ENCODE measurements at regions not wholly inside any gene's neighbourhood (a gene's known extent, or its start where the extent isn't known, plus 50 kb on each side); places are given as distances from the start of the nearest gene placed in this dataset.
"Not testable (repeated sequence)": the region's sequence is repeated elsewhere in the genome, so short reads cannot be mapped to it uniquely, and the experiment has no call there.

- no peak for DNase-seq
These were observed 96.4 kb upstream of the SMAD3 start for GRCh38 chr15:66968806-66969596.

DNA sequence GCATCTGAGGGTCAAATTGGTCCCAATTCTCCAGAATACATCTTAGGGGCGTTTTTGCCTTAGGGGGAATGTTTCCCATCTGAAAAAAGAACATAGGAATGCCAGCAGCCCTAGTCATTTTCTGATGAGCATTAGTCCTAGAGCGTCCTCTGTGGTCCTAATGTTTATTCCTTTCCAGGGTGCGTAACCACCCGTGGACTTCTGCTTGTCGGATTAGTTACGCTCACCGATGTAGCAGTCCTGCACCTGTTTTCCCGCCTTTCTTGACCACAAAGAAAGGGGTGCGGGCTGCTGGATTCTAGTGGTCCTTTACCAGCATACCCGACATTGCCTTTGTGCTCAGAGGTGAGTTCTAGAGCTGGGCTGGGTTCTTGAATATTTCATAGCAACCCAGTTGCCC, 91.3 kb upstream of the SMAD3 start:
- not testable (repeated sequence) for DNase-seq

DNA sequence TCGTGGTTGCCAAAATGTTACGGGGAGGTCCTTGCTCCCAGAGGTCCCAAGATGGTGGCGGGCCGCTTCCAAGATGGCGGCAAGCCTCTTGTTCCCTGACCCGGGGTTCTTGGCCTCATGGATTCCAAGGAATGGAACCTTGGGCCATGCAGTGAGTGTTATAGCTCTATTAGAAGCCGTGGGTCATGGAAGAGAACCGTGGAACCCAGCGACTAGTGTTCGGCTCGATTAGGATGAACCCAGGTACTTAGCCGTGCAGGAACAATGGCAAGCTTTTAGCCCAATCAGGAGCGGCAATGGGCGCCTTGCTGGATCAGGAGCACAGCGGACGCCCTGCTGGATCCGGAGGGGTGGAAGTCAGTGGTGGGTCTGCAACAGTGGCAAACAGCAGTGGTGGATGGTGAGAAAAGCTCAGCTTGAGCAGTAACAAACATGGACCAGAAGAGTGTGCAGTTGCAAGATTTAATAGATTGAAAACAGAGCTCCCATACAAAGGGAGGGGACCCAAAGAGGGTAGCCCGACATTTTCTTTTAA, 89.2 kb upstream of the SMAD3 start:
- DNase-seq: not testable (repeated sequence)

DNA sequence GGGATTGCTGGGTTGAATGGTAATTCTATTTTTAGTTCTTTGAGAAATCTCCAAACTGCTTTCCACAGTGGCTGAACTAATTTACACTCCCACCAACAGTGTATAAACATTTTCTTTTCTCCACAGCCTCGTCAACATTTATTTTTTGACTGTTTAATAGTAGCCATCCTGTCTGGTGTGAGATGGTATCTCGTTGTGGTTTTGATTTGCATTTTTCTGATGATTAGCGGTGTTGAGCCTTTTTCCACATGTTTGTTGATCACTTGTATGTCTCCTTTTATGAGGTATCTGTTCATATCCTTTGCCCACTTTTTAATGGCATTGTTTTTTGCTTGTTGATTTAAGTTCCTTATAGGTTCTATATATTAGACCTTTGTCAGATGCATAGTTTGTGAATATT, 85.1 kb upstream of the SMAD3 start:
- not testable (repeated sequence) for DNase-seq

DNA sequence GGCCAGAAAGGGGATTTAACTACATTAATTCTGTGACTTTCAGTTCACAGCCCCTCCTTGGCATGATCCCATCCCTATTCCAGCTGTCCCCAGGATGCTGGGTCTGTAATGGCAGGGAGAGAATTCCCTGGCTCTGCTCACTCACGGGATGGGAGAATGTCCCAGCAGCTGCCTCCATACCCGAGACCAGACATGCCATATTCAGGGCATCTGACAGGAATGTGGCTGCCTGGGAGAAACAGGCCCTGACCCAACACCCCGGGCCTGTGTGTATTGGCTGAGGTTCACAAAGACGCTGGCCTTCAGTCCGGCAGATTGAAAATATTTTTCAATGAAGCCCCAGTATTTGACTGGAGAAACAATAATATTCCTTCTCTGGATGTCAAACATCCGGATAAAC, 83.6 kb upstream of the SMAD3 start:
- DNase-seq: no peak

DNA sequence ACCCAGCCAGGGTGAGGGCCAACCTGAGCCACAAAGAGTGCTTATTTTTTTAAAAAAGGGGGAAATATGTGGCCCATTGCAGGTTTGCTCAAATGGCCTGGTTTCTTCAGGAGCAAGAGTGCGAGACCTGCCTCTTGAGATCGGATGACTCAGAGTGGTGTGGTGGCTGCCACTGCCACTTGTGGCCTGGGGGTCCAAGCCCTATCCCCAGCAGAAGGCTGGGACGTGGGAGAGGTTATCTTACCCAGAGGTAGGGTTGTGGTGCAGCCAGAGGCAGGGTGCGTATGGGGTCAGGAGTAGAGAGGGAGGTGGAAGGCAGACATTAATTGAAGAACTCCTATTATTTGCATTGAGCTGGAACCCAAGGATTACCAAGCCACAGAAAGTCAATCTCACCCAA, 83.2 kb upstream of the SMAD3 start:
- no peak for DNase-seq

DNA sequence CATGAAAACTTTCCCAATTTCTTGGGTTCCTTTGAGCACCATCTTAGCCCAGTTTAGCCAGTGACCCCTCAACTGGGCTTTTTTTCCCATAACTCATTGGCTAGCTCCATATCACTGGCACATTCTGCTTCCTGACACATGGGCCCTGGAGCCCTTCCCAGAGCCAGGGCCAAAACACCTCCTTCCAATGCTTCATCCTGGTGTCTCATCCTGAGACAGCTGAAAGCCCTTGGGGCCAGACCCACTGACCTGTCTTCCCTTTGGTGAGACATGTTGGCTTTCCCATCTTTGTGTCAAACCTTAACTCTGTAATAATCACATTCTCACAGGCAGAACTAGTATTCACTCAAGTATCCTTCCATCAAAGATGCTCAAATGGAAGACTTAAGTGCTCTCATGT, 82.6 kb upstream of the SMAD3 start:
- no peak for DNase-seq

DNA sequence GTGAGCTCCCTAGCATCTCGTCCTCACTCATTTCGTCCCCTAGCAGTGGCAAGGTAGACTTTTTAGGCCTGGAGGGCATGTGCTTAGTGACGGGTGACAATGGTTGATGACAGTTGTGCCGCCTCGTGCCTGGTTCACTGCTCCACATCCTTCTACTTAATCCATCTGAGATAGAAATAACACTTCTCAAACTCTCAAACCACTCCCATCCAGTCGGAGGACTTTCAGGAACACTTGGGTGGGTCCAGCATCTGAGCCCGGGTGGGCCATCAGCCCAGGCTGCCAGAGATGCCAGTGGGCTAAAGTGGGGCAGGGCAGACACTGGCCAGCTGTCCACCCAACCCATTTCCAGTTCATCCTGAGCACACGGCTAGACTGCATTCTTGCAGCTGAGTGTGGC, 79.7 kb upstream of the SMAD3 start:
- DNase-seq: no peak

DNA sequence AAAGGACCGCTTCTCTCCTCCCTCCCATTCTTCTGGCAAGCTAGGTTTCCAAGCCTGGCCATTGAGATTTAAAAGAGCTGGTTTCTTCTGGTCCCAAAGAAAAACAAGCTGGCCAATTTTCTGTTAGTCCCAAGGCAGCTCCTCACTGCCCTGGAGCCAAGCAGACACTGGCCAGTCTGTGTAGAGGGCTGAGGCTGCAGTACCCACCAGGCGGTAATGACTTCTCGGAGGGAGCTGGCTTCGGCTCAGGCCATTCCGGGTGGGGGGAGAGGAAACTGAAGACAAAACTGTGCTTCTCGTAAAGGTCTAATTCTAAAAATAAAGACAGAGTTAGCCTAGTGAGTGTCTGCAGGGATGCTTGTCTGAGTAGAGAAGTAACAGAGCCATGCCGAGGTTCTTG, 78.5 kb upstream of the SMAD3 start:
- no peak for DNase-seq

GRCh38 chr15:66993090-66993489, 72.3 kb upstream of the SMAD3 start:
- no peak for DNase-seq

DNA sequence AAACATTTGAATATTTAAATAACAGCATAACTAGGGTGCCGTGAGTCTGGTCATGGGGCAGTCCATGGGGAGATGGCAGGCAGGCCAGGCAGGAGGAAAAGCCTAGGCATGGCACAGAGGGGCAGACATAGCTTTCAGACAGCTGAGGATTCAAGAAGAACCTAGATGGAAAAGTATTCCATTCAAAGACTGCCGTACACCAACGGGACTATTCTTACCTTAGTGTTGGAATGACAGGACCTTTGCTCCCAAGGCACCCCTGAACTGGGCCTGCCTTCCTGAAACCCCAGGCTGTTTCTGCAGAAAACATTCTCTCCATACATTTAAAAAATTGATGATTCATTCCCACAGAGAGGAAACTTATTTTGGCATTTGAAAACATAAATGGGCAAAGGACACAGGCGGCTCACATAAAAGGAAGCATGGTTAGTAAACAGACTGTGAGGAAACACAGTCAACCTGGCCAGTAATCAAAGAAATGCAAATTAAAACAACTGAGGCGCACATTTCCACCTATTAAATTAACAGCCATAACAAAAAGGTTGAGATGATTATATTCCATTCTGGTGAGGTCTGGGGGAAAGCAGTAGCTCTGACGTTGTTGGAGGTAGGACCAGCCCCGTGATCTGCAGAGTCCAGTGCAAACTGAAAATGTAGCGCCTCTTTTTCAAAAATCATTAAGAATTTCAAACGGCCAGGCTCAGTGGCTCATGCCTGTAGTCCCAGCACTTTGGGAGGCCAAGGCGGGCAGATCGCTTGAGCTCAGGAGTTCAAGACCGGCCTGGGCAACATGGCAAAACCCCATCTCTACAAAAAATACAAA, 71.3 kb upstream of the SMAD3 start:
- DNase-seq: no peak

DNA sequence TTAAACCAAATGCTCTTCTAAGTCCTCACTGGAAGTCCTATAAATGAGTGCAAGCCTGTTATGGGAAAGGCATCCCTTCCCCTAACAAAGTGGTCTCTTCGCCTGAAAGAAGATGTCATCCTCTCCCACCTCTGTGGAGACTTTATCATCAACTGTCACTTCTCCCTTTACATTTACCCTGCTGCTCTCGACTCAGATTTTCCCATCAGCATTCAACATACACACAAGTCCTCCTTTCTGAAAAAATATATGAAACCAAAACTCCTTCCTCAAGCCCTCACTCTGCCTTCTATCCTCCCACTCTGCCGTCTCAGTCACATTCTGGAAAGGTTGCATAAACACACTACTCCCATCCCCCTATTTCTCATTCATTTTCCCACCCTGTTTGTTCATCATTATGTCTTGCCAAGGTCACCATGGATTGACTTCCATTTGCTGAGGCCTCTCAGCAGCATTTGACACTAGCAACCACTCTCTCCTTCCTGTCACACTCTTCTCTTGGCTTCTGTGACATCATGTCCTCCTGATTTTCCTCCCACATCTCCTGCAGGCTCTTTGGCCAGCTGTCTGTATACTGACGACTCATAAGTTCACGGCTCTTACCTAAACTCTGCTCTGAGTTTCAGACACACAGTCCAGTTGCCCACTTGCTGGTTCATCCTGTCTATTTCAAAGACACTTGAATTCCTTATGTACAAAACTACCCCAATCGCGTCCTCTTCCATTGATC, 70.3 kb upstream of the SMAD3 start:
- DNase-seq: no peak

GRCh38 chr15:66996094-66996493, 69.3 kb upstream of the SMAD3 start:
- DNase-seq: no peak

- no peak for DNase-seq
These were observed 68.2 kb upstream of the SMAD3 start for GRCh38 chr15:66997212-66997611.

DNA sequence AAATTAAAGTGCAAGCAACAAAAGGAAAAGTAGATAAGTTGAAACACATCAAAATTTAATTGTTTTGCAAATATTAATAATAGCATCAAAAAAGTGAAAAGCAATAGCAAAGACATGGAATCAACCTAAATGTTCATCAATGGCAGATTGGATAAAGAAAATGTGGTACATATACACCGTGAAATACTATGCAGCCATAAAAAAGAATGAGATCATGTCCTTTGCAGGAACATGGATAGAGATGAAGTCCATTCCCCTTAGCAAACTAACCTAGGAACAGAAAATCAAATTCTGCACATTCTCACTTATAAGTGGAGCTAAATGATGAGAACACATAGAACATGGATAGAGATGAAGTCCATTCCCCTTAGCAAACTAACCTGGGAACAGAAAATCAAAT, 67.2 kb upstream of the SMAD3 start:
- DNase-seq: not testable (repeated sequence)

DNA sequence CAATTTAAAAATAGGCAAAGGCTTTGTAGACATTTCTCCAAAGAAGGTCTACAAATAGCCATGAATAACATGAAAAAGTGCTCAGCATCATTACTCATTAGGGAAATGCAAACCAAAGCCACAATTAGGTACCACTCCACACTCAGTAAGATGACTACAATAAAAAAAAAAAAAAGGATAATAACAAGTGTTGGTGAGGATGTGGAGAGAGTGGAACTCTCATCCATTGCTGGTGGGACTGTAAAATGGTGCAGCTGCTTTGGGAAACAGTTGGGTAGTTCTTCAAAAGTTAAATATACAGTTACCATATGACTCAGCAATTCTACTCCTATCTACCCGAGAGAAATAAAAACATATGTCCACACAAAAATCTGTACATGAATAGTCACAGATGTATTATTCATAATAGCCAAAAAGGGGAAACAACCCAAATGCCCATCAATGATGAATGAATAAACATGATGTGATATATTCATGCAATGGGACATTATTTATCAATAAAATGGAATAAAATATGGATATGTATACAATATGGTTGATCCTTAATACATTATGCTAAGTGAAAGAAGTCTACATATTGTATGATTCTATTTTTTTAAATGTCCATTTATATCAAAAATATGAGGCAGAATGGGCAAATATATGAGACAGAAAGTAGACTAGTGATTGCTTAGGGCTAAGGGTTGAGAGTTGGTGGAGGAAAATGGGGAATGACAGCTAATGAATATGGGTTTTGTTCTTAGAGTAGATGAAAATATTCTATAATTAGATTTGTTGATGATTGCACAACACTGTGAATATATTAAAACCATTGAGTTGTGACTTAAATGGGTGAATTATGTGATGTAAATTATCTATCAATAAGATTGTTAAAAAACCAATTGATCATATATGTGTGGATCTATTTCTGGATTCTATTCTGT, 66.1 kb upstream of the SMAD3 start:
- no peak for DNase-seq

DNA sequence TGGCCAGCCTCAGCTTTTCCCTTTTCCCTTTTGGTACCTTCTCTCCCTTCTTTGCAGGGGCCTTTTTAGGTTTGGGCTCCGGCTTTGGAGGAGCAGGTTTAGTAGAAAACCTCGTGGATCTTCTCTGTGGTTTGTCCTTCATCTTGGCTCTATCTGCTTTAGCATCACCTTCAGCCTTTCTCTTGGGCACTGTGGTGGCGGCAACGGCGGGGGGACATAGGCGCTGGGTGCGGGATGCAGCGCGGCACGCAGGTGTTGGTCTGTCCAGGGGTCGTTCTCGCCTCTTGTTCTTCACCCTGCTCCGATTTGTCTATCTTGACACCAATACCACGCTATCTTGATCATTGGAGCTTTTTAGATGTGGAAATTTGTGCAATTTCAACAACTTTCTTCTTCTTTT, 64.5 kb upstream of the SMAD3 start:
- DNase-seq: no peak

GRCh38 chr15:67002368-67002767, 63.0 kb upstream of the SMAD3 start:
- no peak for DNase-seq

DNA sequence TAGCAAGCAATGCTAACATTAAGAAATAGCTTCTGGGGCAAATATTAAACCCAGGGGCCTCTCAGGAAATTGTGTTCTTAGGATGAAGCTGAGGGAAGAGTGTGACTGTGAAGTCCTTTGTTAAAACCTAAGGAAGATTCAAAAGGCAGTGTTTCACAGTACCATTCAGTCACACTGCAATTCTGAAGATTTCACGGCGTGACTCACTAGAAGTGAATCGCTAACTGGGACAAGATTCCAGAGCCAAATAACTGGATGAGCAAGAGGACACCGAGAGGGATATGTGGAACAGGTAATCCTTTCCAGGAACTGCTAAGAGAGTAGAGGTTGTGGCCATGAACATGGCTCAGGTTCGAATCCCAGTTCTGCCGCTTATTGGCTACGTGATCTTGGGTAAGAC, 61.8 kb upstream of the SMAD3 start:
- no peak for DNase-seq

GRCh38 chr15:67004142-67004541, 61.3 kb upstream of the SMAD3 start:
- DNase-seq: no peak

DNA sequence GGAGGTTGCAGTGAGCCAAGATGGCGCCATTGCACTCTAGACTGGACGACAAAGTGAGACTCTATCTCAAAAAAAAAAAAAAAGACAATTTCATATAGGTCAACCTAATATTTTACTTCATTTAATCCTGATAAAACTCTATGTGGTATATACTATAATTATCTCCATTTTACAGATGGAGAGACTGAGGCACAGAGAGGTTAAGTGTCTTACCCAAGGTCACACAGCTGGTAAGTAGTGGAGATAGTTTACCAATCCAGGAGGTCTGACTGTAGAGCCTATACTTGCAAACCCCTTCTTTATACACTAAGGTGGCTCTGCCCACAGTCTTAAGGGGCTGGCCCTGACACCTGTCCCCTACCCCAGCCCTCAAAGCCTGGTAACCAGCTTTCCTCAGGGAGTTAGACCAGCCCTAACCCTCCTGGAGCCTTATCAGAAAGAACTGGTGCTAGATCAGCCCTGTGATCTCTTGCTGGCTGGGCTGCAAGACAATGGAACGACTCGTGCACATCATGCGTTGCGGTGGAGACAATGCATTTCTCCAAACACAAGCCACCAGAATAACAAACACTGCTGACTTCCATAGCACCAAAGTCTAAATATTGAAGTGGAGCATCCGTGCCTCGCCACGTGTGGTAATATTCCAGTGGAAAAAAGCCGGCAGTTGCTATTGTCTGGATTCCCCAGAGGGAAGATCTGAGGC, 60.0 kb upstream of the SMAD3 start:
- DNase-seq: no peak
